SK-N-SH treated with all-trans-retinoic acid at 6 μM for 48 hours (cell line): ENCODE measurements at regions not wholly inside any gene's neighbourhood (a gene's known extent, or its start where the extent isn't known, plus 50 kb on each side); places are given as distances from the start of the nearest gene placed in this dataset.

ENCODE experiments used
- ATAC-seq: fragments of 200-7000 bp; cut with Tn5 transposase; 3 replicates; pipeline ENCODE4 v1.9.1; 2020; ENCODE audit warnings: mild to moderate bottlenecking, moderate library complexity
- ARNTL ChIP-seq: fragments of 450-650 bp; formaldehyde crosslinking; IDR thresholded peaks from 2 replicates; pipeline ENCODE4 v1.5.0; 2020; ENCODE audit warnings: low read depth, mild to moderate bottlenecking, moderate library complexity, borderline replicate concordance
- BACH2 ChIP-seq: fragments of 250-450 bp; sonication (Bioruptor Pico); IDR thresholded peaks from 2 replicates; pipeline ENCODE4 v1.9.0; 2021; ENCODE audit warnings: mild to moderate bottlenecking, borderline replicate concordance
- CSDC2 ChIP-seq: fragments of 250-450 bp; sonication (Bioruptor Pico); IDR thresholded peaks from 2 replicates; pipeline ENCODE4 v1.5.0; 2020; ENCODE audit warnings: mild to moderate bottlenecking, moderate library complexity
- ESRRG ChIP-seq: fragments of 250-450 bp; sonication (Bioruptor Pico); IDR thresholded peaks from 2 replicates; pipeline ENCODE4 v1.6.1; 2021; ENCODE audit warnings: mild to moderate bottlenecking
- GLIS3 ChIP-seq: fragments of 250-450 bp; sonication (Bioruptor Pico); IDR thresholded peaks from 2 replicates; pipeline ENCODE4 v1.5.0; 2020; ENCODE audit warnings: mild to moderate bottlenecking, moderate library complexity
- ISL1 ChIP-seq: fragments of 250-450 bp; sonication (Bioruptor Pico); IDR thresholded peaks from 2 replicates; pipeline ENCODE4 v2.1.2; 2022; ENCODE audit warnings: mild to moderate bottlenecking, moderate library complexity
- OSR1 ChIP-seq: fragments of 250-450 bp; sonication (Bioruptor Pico); IDR thresholded peaks from 2 replicates; pipeline ENCODE4 v1.8.0; 2022; ENCODE audit warnings: moderate library complexity, mild to moderate bottlenecking, inconsistent platforms
- PATZ1 ChIP-seq: fragments of 250-450 bp; sonication (Bioruptor Pico); IDR thresholded peaks from 2 replicates; pipeline ENCODE4 v1.8.0; 2020; ENCODE audit warnings: mild to moderate bottlenecking, moderate library complexity, borderline replicate concordance
- PPARA ChIP-seq: fragments of 250-450 bp; sonication (Bioruptor Pico); IDR thresholded peaks from 2 replicates; pipeline ENCODE4 v1.5.0; 2020; ENCODE audit warnings: mild to moderate bottlenecking, borderline replicate concordance
- RARB ChIP-seq: fragments of 250-450 bp; sonication (Bioruptor Pico); IDR thresholded peaks from 2 replicates; pipeline ENCODE4 v1.8.0; 2021; ENCODE audit warnings: mild to moderate bottlenecking, moderate library complexity
- SNAI2 ChIP-seq: fragments of 250-450 bp; sonication (Bioruptor Pico); IDR thresholded peaks from 2 replicates; pipeline ENCODE4 v1.5.0; 2020; ENCODE audit warnings: mild to moderate bottlenecking, moderate library complexity
- TCF4 ChIP-seq: fragments of 250-450 bp; sonication (Bioruptor Pico); IDR thresholded peaks from 2 replicates; pipeline ENCODE4 v1.8.0; 2021; ENCODE audit warnings: mild to moderate bottlenecking, moderate library complexity, borderline replicate concordance
- TOX ChIP-seq: fragments of 250-450 bp; sonication (Bioruptor Pico); IDR thresholded peaks from 2 replicates; pipeline ENCODE4 v1.8.0; 2021; ENCODE audit warnings: mild to moderate bottlenecking, moderate library complexity, borderline replicate concordance
- TSHZ2 ChIP-seq: fragments of 250-450 bp; sonication (Bioruptor Pico); IDR thresholded peaks from 2 replicates; pipeline ENCODE4 v1.5.0; 2020; ENCODE audit warnings: mild to moderate bottlenecking, moderate library complexity
- ZC3H10 ChIP-seq: fragments of 250-450 bp; sonication (Bioruptor Pico); IDR thresholded peaks from 2 replicates; pipeline ENCODE4 v1.5.1; 2021; ENCODE audit warnings: mild to moderate bottlenecking, moderate library complexity
- ZFP30 ChIP-seq: fragments of 450-650 bp; formaldehyde crosslinking; IDR thresholded peaks from 2 replicates; pipeline ENCODE4 v1.5.0; 2022; ENCODE audit warnings: mild to moderate bottlenecking, moderate library complexity
- ZNF70 ChIP-seq: fragments of 450-650 bp; formaldehyde crosslinking; IDR thresholded peaks from 2 replicates; pipeline ENCODE4 v1.5.0; 2020; ENCODE audit warnings: mild to moderate bottlenecking, moderate library complexity
- ZNF8 ChIP-seq: fragments of 450-650 bp; formaldehyde crosslinking; IDR thresholded peaks from 2 replicates; pipeline ENCODE4 v1.5.0; 2020; ENCODE audit warnings: mild to moderate bottlenecking, moderate library complexity
- TF ChIP-seq, protein P1 (sequence below): fragments of 250-450 bp; sonication (Bioruptor Pico); IDR thresholded peaks from 2 replicates; pipeline ENCODE4 v1.8.0; 2021; ENCODE audit warnings: low read depth, mild to moderate bottlenecking, moderate library complexity, borderline replicate concordance
- TF ChIP-seq, protein P2 (sequence below): fragments of 250-450 bp; sonication (Bioruptor Pico); IDR thresholded peaks from 2 replicates; pipeline ENCODE4 v1.5.1; 2020; ENCODE audit warnings: low read depth, mild to moderate bottlenecking, moderate library complexity
- TF ChIP-seq, protein P3 (sequence below): fragments of 250-450 bp; sonication (Bioruptor Pico); IDR thresholded peaks from 2 replicates; pipeline ENCODE4 v1.5.1; 2021; ENCODE audit warnings: mild to moderate bottlenecking, moderate library complexity

DNA sequence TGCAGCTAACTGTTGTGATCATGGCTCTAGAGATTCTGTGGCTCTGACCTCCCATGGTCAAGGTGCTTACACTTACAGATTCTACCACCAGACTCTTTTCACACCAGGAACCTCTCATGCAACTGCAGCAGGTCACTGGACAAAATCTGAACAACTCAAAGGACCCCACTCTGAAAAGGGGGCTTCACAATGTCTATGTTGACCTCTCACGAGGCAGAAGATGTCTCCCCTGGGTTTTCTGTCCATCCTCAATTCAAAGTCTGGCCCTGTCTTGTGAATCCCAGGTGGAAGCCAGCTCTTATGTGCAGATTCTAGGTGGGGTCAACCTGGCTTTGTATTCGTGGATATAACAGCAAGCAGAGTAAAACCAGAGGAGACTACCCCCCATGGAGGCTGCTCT is 118.6 kb upstream of the ZNF479 start:
- TF ChIP-seq ISL1 (no peak), BACH2 (CRISPR knock-in tag) (no peak), ZFP30 (CRISPR knock-in tag) (no peak), PPARA (CRISPR knock-in tag) (no peak), ARNTL (no peak), RARB (CRISPR knock-in tag) (no peak), SNAI2 (no peak), TCF4 (no peak), PATZ1 (no peak)
- no peak for ATAC-seq

- no peak for TF ChIP-seq RARB (CRISPR knock-in tag)
- no peak for TF ChIP-seq OSR1 (CRISPR knock-in tag)
- TF ChIP-seq TSHZ2 (CRISPR knock-in tag) = no peak
- TF ChIP-seq GLIS3 = no peak
- TF ChIP-seq TCF4 = no peak
- TF ChIP-seq ZFP30 (CRISPR knock-in tag) = no peak
- TF ChIP-seq, protein P1, sequence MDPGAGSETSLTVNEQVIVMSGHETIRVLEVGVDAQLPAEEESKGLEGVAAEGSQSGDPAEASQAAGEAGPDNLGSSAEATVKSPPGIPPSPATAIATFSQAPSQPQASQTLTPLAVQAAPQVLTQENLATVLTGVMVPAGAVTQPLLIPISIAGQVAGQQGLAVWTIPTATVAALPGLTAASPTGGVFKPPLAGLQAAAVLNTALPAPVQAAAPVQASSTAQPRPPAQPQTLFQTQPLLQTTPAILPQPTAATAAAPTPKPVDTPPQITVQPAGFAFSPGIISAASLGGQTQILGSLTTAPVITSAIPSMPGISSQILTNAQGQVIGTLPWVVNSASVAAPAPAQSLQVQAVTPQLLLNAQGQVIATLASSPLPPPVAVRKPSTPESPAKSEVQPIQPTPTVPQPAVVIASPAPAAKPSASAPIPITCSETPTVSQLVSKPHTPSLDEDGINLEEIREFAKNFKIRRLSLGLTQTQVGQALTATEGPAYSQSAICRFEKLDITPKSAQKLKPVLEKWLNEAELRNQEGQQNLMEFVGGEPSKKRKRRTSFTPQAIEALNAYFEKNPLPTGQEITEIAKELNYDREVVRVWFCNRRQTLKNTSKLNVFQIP (CRISPR knock-in tag) = no peak
- TF ChIP-seq ZNF8 = no peak
- TF ChIP-seq ZC3H10 = no peak
- TF ChIP-seq, protein P2, sequence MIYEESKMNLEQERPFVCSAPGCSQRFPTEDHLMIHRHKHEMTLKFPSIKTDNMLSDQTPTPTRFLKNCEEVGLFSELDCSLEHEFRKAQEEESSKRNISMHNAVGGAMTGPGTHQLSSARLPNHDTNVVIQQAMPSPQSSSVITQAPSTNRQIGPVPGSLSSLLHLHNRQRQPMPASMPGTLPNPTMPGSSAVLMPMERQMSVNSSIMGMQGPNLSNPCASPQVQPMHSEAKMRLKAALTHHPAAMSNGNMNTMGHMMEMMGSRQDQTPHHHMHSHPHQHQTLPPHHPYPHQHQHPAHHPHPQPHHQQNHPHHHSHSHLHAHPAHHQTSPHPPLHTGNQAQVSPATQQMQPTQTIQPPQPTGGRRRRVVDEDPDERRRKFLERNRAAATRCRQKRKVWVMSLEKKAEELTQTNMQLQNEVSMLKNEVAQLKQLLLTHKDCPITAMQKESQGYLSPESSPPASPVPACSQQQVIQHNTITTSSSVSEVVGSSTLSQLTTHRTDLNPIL (CRISPR knock-in tag) = no peak
- no peak for TF ChIP-seq PPARA (CRISPR knock-in tag)
- TF ChIP-seq ZNF70 (CRISPR knock-in tag) = no peak
- no peak for TF ChIP-seq BACH2 (CRISPR knock-in tag)
- TF ChIP-seq, protein P3, sequence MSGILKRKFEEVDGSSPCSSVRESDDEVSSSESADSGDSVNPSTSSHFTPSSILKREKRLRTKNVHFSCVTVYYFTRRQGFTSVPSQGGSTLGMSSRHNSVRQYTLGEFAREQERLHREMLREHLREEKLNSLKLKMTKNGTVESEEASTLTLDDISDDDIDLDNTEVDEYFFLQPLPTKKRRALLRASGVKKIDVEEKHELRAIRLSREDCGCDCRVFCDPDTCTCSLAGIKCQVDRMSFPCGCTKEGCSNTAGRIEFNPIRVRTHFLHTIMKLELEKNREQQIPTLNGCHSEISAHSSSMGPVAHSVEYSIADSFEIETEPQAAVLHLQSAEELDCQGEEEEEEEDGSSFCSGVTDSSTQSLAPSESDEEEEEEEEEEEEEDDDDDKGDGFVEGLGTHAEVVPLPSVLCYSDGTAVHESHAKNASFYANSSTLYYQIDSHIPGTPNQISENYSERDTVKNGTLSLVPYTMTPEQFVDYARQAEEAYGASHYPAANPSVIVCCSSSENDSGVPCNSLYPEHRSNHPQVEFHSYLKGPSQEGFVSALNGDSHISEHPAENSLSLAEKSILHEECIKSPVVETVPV (CRISPR knock-in tag) = no peak
- TF ChIP-seq ISL1 = no peak
- no peak for TF ChIP-seq ESRRG (CRISPR knock-in tag)
- no peak for TF ChIP-seq TOX (CRISPR knock-in tag)
- no peak for TF ChIP-seq CSDC2 (CRISPR knock-in tag)
- no peak for TF ChIP-seq PATZ1
- ATAC-seq = no peak
These were observed 124.6 kb upstream of the ZNF479 start for GRCh38 chr7:57256637-57257375.
